DOHH2 (cell line): ENCODE measurements at regions not wholly inside any gene's neighbourhood (a gene's known extent, or its start where the extent isn't known, plus 50 kb on each side); places are given as distances from the start of the nearest gene placed in this dataset.

Experiments
- H3F3A ChIP-seq: fragments of 200-600 bp; sonication (generic), shearing (Covaris generic); 2 replicates; pipeline ENCODE4 v1.6.0; 2016; ENCODE audit warnings: antibody characterized with exemption, mild to moderate bottlenecking; ENCODE audit not compliant: control insufficient read depth, insufficient read depth
- H3K27ac ChIP-seq: fragments of 200-600 bp; sonication (generic); 2 replicates; pipeline ENCODE4 v1.5.1; 2014; ENCODE audit warnings: low read depth, mild to moderate bottlenecking, low read length, moderate library complexity
- H3K27me3 ChIP-seq: fragments of 200-600 bp; sonication (generic); 2 replicates; pipeline ENCODE4 v1.6.1; 2014; ENCODE audit warnings: mild to moderate bottlenecking, low read length, mixed read lengths; ENCODE audit not compliant: control insufficient read depth
- H3K36me3 ChIP-seq: fragments of 200-600 bp; sonication (generic); 2 replicates; pipeline ENCODE4 v1.6.1; 2014; ENCODE audit warnings: mild to moderate bottlenecking, low read length, moderate library complexity, mixed read lengths; ENCODE audit not compliant: control insufficient read depth
- H3K4me1 ChIP-seq: fragments of 200-600 bp; sonication (generic); 2 replicates; pipeline ENCODE4 v1.6.1; 2014; ENCODE audit warnings: mild to moderate bottlenecking, low read length, mixed read lengths; ENCODE audit not compliant: control insufficient read depth
- H3K4me2 ChIP-seq: fragments of 200-600 bp; sonication (generic); 2 replicates; pipeline ENCODE4 v1.6.0; 2014; ENCODE audit warnings: mild to moderate bottlenecking, low read length, moderate library complexity
- H3K4me3 ChIP-seq: fragments of 200-600 bp; sonication (generic); 2 replicates; pipeline ENCODE4 v1.5.1; 2014; ENCODE audit warnings: mild to moderate bottlenecking, low read length, mixed read lengths
- H3K79me2 ChIP-seq: fragments of 200-600 bp; sonication (generic); 2 replicates; pipeline ENCODE4 v1.6.1; 2014; ENCODE audit warnings: mild to moderate bottlenecking, low read length, mixed read lengths; ENCODE audit not compliant: control insufficient read depth
- H3K9me2 ChIP-seq: fragments of 200-600 bp; sonication (generic); replicated peaks from 2 replicates; pipeline ENCODE4 v1.6.1; 2014; ENCODE audit warnings: mild to moderate bottlenecking, low read length, mixed read lengths; ENCODE audit not compliant: control insufficient read depth
- H3K9me3 ChIP-seq: fragments of 200-600 bp; sonication (generic); 2 replicates; pipeline ENCODE4 v1.6.1; 2014; ENCODE audit warnings: antibody characterized with exemption, low read length, mixed read lengths; ENCODE audit not compliant: control insufficient read depth, insufficient read depth
- H4K20me1 ChIP-seq: fragments of 200-600 bp; sonication (generic); 2 replicates; pipeline ENCODE4 v1.6.0; 2014; ENCODE audit warnings: low read depth, mild to moderate bottlenecking, antibody characterized with exemption, low read length, moderate library complexity; ENCODE audit not compliant: control insufficient read depth, insufficient read depth
- CTCF ChIP-seq: fragments of 200-600 bp; sonication (generic); IDR thresholded peaks from one replicate; pipeline ENCODE4 v1.5.1; 2014; ENCODE audit warnings: antibody characterized with exemption, mild to moderate bottlenecking, low read depth, low read length; ENCODE audit not compliant: poor library complexity, severe bottlenecking
- EZH2phosphoT487 ChIP-seq: fragments of 200-600 bp; sonication (generic); IDR thresholded peaks from 2 replicates; pipeline ENCODE4 v1.6.1; 2017; ENCODE audit warnings: borderline replicate concordance, mild to moderate bottlenecking, antibody characterized with exemption, low read length, moderate library complexity, mixed read lengths

GRCh38 chr16:8146256-8147012 lies 443.9 kb downstream of the TMEM114 start:
- Histone ChIP-seq H3K4me3 (no peak overlapping the region), H3K4me1 (no peaks in the 10 kb centered on the region), H3F3A (no peaks in the 10 kb centered on the region), H3K36me3 (no peaks in the 10 kb centered on the region), H3K4me2 (no peak overlapping the region), H4K20me1 (no peaks in the 10 kb centered on the region), H3K27me3 (no peaks in the 10 kb centered on the region), H3K79me2 (no peaks in the 10 kb centered on the region), H3K27ac (no peak overlapping the region), H3K9me3 (no peaks in the 10 kb centered on the region), H3K9me2 (no peaks in the 10 kb centered on the region)
- TF ChIP-seq CTCF (no peak), EZH2phosphoT487 (no peak)

GRCh38 chr16:8138666-8139065 lies 451.6 kb downstream of the TMEM114 start:
- Histone ChIP-seq H3K79me2 (no peaks in the 10 kb centered on the region), H3K27ac (no peak overlapping the region), H3K4me2 (no peak overlapping the region), H3K4me3 (no peak overlapping the region), H3K9me3 (no peaks in the 10 kb centered on the region), H4K20me1 (no peaks in the 10 kb centered on the region), H3K4me1 (no peaks in the 10 kb centered on the region), H3F3A (no peaks in the 10 kb centered on the region), H3K9me2 (no peaks in the 10 kb centered on the region), H3K27me3 (no peaks in the 10 kb centered on the region), H3K36me3 (no peaks in the 10 kb centered on the region)
- no peak for TF ChIP-seq EZH2phosphoT487
- no peak for TF ChIP-seq CTCF

GRCh38 chr16:8137606-8138005 lies 452.7 kb downstream of the TMEM114 start:
- H3K4me2 ChIP-seq: no peak overlapping the region
- H4K20me1 ChIP-seq: no peaks in the 10 kb centered on the region
- no peaks in the 10 kb centered on the region for H3K9me2 ChIP-seq
- H3K9me3 ChIP-seq: no peaks in the 10 kb centered on the region
- H3K4me3 ChIP-seq: no peak overlapping the region
- no peaks in the 10 kb centered on the region for H3K27me3 ChIP-seq
- no peaks in the 10 kb centered on the region for H3K36me3 ChIP-seq
- H3K27ac ChIP-seq: no peak overlapping the region
- H3K79me2 ChIP-seq: no peaks in the 10 kb centered on the region
- H3K4me1 ChIP-seq: no peaks in the 10 kb centered on the region
- TF ChIP-seq CTCF: no peak
- no peak for TF ChIP-seq EZH2phosphoT487
- H3F3A ChIP-seq: no peaks in the 10 kb centered on the region
